HG02884 (cell line): ENCODE measurements at regions not wholly inside any gene's neighbourhood (a gene's known extent, or its start where the extent isn't known, plus 50 kb on each side); places are given as distances from the start of the nearest gene placed in this dataset.
"Not testable (repeated sequence)": the region's sequence is repeated elsewhere in the genome, so short reads cannot be mapped to it uniquely, and the experiment has no call there.

ENCODE experiments used
- ATAC-seq: cut with Tn5 transposase; IDR thresholded peaks from one replicate; pipeline ENCODE4 v1.9.1; 2021; ENCODE audit warnings: mild to moderate bottlenecking, moderate library complexity; ENCODE audit not compliant: unreplicated experiment

GRCh38 chr18:78422336-78422735, 557.3 kb upstream of the SALL3 start:
- ATAC-seq: no peak

GRCh38 chr18:78423811-78424210, 555.8 kb upstream of the SALL3 start:
- no peak for ATAC-seq

DNA sequence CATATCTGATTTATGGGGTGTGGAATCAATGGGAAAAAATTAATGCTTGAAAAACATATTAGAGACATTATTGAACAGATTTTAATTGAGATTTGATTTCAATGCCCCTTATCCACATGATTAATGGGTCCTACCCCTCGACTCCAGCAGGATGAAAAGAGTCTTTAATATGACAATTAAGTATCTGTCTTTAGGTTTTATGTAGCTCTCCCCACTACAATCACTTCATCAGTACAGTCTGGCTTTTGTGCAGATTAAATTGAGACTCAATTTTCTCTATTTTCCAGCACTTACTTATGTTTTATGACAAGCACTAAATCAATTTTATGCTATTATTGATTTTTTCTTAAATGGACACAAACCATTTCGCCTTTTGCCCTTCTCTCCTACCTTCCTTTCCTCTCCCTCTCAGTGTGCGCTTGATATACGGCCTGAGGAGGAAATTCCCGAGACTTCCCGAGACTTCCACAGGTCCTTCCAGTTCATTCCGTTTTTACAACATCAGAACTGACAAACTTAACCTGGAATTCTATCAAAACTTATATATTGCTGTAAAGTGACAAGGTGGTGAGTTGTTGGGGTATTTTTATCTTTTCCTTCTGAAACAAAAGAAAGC, 555.1 kb upstream of the SALL3 start:
- ATAC-seq: no peak

DNA sequence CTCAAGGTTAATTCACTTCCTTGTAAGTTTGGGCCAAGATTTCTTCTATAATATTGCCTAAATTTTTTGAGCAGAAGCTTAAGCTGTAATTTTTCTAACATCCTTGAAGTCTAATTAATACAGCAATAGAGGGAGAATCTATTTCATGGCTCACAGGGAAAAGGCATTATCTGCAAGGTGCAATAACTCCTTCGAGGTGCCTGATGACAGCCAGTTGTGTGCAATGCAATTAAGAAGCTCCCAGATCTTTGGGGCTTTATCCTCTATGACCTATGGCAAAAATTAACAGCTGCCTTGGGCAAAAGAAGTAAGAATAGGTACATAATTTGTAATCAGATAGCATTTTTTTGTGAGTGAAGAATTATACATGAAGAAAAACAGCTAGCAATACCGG, 554.6 kb upstream of the SALL3 start:
- ATAC-seq: no peak

- no peak for ATAC-seq
Measured at GRCh38 chr18:78427081-78427480, 552.5 kb upstream of the SALL3 start.

- ATAC-seq: no peak
Measured at GRCh38 chr18:78429127-78430108, 550.2 kb upstream of the SALL3 start.

GRCh38 chr18:78430131-78430758, 549.4 kb upstream of the SALL3 start:
- ATAC-seq: no peak

DNA sequence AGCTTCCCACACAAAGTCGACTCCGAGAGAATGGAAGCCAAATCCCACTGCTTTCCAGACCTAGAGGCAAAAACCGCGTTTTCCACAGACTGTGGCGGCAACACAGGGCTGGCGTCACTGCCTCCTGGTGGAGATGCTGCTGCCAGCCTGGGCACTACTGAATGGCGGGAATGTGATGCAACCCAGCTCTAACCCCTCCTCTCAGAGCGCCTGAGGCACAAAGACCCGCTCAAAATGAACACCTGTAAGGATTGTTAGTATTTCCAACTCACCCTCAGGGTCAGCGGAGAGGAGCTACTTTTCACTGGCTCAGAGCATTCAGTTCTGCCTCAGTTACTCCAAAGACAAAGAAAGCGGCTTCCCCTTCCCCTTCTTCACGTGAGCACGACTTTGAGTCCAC, 548.0 kb upstream of the SALL3 start:
- ATAC-seq: no peak

GRCh38 chr18:78433562-78433961, 546.1 kb upstream of the SALL3 start:
- ATAC-seq: no peak

- ATAC-seq: no peak
Measured at GRCh38 chr18:78436110-78436509, 543.5 kb upstream of the SALL3 start.

GRCh38 chr18:78438235-78438634, 541.4 kb upstream of the SALL3 start:
- ATAC-seq: not testable (repeated sequence)

DNA sequence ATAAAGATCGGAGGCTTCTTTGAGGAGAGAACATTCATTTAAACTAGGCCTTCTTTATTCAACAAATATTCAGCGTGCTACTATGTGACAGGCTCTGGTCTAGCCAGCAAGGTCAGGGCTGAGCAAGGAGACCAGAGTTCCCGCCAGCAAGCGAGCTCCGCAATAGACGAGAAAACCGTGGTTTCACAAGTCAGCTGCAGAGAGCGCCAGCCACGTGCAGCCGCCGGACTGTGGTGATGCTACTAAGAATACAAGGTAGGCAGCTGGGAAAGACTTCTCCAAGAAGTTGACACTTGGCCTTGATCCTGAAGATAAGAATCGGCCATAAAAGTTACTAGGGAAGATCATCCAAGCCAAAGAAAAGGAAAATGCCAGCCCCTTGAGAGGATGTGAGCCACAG, 533.7 kb upstream of the SALL3 start:
- no peak for ATAC-seq

- ATAC-seq: no peak
Measured at GRCh38 chr18:78447211-78447610, 532.4 kb upstream of the SALL3 start.

- ATAC-seq: no peak
Measured at GRCh38 chr18:78448106-78448505, 531.5 kb upstream of the SALL3 start.

GRCh38 chr18:78448591-78448990, 531.0 kb upstream of the SALL3 start:
- no peak for ATAC-seq

GRCh38 chr18:78454221-78454620, 525.4 kb upstream of the SALL3 start:
- no peak for ATAC-seq

DNA sequence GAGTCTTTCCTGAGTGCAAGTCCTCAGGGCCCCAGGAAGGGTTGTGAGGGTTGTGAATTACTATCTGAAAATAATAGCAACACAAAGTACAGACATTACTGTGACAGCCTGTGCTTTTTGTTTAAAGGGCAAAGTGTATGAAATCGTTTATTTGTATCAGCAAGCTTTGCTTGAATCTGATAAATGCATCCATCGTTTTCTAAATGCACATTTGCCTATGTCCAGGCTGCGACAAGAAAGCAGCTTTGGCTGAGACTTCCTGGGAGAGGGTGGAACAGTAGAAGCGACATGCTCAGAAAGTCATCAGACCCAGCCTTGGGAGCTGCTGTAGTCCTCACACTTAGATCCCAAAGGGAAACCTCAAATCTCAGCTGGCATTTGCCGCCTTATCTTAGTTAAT, 524.2 kb upstream of the SALL3 start:
- no peak for ATAC-seq

GRCh38 chr18:78457011-78457410, 522.6 kb upstream of the SALL3 start:
- no peak for ATAC-seq

- no peak for ATAC-seq
Measured at GRCh38 chr18:78457731-78458130, 521.9 kb upstream of the SALL3 start.

DNA sequence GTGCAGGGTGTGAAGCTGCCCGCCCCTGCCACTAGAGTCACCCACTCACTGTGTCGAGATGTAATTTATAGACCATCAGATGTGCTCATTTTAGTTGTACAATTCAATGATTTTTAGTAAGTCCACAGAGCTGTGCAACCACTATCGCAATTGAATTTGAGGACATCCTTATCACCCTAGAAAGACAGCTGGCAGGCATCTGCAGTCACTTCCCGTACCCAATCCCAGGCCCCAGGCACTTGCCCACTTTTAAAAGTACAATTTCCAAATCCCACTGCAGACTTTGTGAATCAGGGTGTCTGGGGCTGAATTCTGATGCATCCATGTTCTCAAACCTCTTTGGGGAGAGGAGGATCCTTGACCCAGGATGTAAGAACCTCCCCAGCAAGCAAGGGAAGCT, 521.3 kb upstream of the SALL3 start:
- ATAC-seq: no peak

DNA sequence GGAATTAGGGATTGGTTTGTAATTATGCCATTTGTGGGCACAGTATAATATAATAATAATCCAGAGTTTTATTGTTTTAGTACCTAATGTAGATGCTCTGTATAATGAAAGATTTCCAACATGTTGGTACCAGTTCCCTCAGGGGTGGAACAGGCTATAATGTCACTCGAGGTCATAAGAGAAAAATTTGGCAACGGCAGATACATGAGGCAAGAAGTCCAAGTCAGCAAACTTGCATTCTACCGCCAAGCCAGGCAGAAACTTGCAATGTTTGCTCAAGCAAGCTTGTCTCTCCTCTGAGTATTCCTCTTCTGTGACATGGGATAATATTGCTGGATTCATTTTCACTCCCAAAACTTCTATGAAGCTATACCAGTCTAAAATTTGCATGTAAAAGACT, 520.0 kb upstream of the SALL3 start:
- no peak for ATAC-seq

DNA sequence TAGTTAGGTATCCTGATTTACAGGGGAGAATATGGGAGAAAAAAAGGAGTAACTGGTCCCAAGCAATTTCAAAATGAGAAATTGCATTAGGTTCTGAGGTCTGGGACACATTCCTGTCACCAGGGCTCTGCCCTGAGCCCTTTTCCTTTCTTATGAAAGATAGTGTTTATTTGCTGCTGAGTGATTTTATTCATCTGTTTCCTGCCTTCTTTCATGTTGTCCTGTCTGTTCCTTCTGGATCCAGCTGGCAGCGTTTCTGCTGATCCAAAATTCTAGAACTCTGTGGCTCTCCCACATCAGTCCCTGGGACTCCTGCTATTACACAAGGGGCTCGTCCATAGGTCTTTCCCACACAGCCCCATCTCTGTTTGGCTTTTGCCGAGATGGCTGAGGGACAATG, 519.1 kb upstream of the SALL3 start:
- ATAC-seq: no peak
